Mesodermal cell (in vitro differentiated cells): ENCODE measurements at regions not wholly inside any gene's neighbourhood (a gene's known extent, or its start where the extent isn't known, plus 50 kb on each side); places are given as distances from the start of the nearest gene placed in this dataset.
"Not testable (repeated sequence)": the region's sequence is repeated elsewhere in the genome, so short reads cannot be mapped to it uniquely, and the experiment has no call there.

Source experiments
- H3K27ac ChIP-seq: 2 replicates; pipeline ENCODE4 v1.7.0; 2013; ENCODE audit warnings: mild to moderate bottlenecking, low read depth, low read length, moderate library complexity; ENCODE audit not compliant: severe bottlenecking
- H3K36me3 ChIP-seq: 2 replicates; pipeline ENCODE4 v1.7.1; 2013; ENCODE audit warnings: mild to moderate bottlenecking, low read length, moderate library complexity; ENCODE audit not compliant: control insufficient read depth, insufficient read depth
- H3K4me1 ChIP-seq: one replicate; pipeline ENCODE4 v1.7.1; 2013; ENCODE audit warnings: mild to moderate bottlenecking, low read length; ENCODE audit not compliant: insufficient read depth, control insufficient read depth, poor library complexity, severe bottlenecking
- H3K4me3 ChIP-seq: 2 replicates; pipeline ENCODE4 v1.7.0; 2013; ENCODE audit warnings: low read length, control low read depth, mild to moderate bottlenecking; ENCODE audit not compliant: insufficient read depth, poor library complexity, severe bottlenecking; ENCODE audit errors: extremely low read depth
- H3K9me3 ChIP-seq: 2 replicates; pipeline ENCODE4 v1.7.1; 2013; ENCODE audit warnings: mild to moderate bottlenecking, low read length, moderate library complexity; ENCODE audit not compliant: control insufficient read depth
- WGBS, 2 experiments: methylation state at CpG; one replicate each; pipeline ENCODE4 v1.1.5; 2013; ENCODE audit warnings: missing lambda C conversion rate in 2 of 2; ENCODE audit not compliant: insufficient coverage in 2 of 2; 5-methylcytosine and 5-hydroxymethylcytosine counted together

DNA sequence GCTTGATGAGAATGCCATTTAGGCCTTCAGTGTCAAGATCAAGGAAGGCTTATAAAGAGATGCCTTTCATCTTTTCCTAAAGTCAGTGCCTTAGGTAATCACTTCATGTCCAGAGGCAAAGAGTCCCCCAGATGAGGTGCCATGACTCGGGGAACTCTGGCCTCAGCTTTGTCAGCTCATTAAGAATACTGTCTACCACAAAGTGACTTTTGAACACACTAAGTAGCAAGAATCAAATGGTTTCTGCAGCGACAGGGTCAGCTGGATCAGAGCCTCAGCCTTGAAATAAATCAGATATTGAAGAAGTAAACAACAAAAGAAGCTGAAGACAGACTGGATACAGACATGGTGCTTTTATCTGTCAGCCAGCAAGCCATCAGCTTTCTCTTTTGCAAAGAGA, 120.1 kb upstream of the SLC39A10 start:
- Histone ChIP-seq H3K4me1 (no peaks in the 10 kb centered on the region), H3K9me3 (no peaks in the 10 kb centered on the region), H3K27ac (no peak overlapping the region), H3K36me3 (no peaks in the 10 kb centered on the region), H3K4me3 (no peak overlapping the region)
- 82% methylated on average over 2 of the region's 2 CpGs; no CpG with 5 or more reads in 1 of the 2 experiments for WGBS, 2 experiments

DNA sequence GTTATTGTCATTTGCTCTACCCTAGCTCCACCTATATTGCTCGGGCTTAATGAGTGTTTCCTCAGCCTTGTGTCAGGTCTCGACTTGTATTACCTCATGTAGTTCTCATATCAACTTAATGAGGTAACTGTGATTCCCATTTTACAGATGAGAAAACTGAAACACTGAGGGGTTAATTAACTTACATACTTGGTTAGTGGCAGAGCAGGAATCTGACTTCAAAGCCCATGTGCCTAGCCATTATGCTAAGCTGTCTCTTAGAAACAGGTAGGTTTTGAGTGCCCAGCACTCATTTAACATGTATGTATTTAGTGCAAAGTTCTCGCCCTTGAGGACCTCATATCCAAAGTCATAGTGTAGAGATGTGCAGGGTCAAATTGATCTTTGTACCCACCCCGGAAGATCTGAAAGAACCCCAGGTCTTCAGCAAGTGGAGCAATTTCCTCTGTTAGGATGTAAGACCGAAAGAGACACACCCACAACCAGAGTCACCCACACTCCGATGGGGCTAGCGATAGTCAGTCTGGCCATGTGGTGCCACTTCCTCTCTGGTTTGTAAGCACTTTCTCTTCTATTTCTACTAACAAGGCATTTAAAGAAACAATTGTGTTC, 121.0 kb upstream of the SLC39A10 start:
- Histone ChIP-seq H3K9me3 (no peaks in the 10 kb centered on the region), H3K27ac (no peak overlapping the region), H3K4me1 (no peaks in the 10 kb centered on the region), H3K36me3 (no peaks in the 10 kb centered on the region), H3K4me3 (no peak overlapping the region)
- WGBS, 2 experiments: 93 to 98% methylated on average over 4 to 5 of the region's 7 CpGs

DNA sequence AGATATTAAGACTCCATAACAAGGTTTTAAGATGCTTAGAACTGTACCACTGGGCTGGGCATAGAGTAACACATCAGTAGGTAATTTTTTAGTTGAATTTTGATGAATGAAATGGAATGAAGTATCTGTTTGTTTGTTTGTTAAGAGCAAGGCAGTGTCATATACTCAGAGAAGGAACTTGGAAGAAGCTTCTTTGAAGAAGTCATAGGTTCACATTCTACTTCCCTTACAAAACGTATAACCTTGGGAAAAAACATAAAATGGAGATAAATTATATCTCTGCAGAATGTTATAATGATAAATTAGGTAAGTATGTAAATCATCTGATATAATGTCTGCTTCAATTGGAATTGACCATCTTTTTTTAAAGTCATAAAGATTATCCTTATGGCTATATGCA, 122.1 kb upstream of the SLC39A10 start:
- H3K9me3 ChIP-seq: no peaks in the 10 kb centered on the region
- H3K4me1 ChIP-seq: no peaks in the 10 kb centered on the region
- no peak overlapping the region for H3K27ac ChIP-seq
- no peaks in the 10 kb centered on the region for H3K36me3 ChIP-seq
- no CpG with 5 or more reads among the region's 1 CpG for WGBS, 2 experiments
- H3K4me3 ChIP-seq: no peak overlapping the region

DNA sequence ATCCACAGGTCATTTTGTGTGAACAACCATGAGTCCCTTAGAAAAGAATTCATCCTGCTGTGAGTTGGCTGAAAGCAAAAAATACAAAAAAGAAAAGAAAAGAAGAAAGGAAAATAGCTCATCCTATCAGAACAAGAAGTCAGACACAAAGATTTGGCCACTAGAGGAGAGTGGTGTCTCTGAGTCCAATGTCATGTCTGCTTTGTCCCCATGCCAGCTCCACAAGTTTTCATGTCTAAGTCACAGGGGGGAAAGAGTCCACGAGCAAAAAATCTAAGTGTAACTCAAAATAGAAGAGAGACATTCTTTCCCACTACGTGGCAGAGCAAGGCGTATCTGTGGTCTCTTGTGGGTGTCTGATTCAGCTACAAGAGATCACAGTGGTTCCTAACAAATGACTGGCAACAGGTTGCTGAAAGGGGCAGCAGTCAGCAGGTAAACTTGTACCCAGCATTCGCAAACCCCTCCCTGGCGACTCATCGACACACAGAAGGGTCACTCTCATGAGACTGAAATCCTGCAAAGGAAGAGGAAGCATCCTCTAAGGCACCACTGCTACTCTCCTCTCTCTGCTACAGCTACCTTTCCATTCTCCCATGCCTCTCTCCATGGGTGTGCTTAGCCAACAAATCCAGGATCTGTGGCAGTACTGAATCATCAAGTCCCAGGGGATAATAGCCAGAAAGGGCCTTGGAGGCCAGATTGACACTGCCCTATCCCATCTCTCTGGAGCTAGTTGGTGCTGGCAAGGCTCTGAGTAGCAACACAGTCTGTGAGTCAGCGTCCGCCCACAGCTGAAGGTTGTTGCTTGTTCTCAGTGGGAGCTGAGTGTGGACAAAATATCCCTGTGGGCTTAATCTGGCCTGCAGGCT, 123.0 kb upstream of the SLC39A10 start:
- WGBS, 2 experiments: 64 to 78% methylated on average over 4 to 6 of the region's 8 CpGs
- peak overlapping the region; percentile 55 for H3K27ac ChIP-seq
- no peaks in the 10 kb centered on the region for H3K9me3 ChIP-seq
- H3K36me3 ChIP-seq: no peaks in the 10 kb centered on the region
- no peaks in the 10 kb centered on the region for H3K4me1 ChIP-seq
- no peak overlapping the region for H3K4me3 ChIP-seq

DNA sequence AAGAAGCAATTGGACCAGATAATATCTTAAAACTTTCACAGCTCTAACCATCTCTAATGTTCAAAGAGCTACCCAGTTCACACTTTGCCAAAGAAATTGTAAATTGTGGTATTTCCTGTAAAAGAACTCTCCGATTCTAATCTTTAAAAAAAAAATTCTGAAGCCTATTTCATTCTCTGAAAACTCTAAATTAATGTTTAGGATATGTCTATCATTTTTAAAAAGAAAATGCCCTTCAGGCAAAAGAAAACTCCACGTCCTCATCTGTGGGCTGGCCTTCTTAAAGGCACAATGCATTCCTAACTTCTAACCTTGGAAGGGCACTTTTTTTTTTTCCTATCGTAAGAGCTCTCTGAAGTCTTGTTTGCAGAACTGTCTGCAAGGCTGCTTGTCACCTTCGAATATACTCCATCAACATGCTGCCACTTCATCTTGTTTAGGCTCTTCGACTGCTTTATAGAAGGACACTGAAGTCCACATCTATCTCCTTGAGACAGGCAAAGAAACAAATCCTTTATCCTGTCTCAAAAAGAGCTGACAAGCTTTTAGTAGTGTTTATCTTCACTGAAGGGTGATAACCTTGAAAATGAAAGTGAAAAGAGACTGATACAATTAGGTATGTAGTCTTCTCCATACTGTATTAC, 124.3 kb upstream of the SLC39A10 start:
- Histone ChIP-seq H3K9me3 (no peaks in the 10 kb centered on the region), H3K4me3 (no peak overlapping the region), H3K27ac (no peak overlapping the region)

DNA sequence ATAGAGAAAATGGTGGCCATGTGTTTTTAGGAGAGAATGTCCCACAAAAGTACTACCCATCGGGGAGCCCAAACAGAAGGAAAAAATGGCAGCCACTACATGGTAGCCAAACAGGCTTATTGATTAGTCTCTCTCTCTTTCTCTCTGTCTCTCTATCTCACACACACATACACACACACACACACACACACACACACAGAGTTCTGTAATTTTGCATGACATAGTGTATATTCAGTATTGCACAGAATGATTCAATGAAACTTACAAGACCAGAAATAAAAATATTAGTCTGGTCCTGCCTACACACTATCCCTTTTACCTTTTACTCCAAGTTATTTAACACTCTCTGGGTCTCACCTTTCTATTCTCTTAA, 124.8 kb upstream of the SLC39A10 start:
- no CpG with 5 or more reads among the region's 1 CpG for WGBS, 2 experiments
- no peaks in the 10 kb centered on the region for H3K9me3 ChIP-seq
- no peaks in the 10 kb centered on the region for H3K4me1 ChIP-seq
- no peaks in the 10 kb centered on the region for H3K36me3 ChIP-seq
- H3K27ac ChIP-seq: no peak overlapping the region
- H3K4me3 ChIP-seq: no peak overlapping the region

More for the DNA sequence above, 124.3 kb upstream of the SLC39A10 start:
- WGBS, 2 experiments: 37 to 38% methylated on average over 4 of the region's 5 CpGs
- Histone ChIP-seq H3K36me3 (no peaks in the 10 kb centered on the region), H3K4me1 (no peaks in the 10 kb centered on the region)

DNA sequence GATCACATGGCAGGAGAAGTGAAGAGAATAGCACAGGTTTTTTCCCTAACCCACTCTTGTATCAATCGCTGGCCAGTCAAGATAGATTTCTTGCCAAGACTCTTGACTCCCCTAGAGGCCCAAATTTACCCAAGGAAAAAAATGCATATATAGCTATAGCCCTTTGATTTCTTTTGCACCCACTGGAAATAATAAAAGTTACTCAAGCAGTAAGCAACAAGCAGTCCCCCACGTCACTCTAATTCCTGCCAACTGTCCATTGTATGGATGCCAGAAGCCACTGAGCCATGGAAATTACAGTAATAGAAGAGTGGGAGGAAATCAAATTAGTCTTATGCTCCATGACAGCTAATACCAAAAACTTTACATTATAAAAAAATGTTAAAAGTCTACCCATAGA, 125.3 kb upstream of the SLC39A10 start:
- no peaks in the 10 kb centered on the region for H3K4me1 ChIP-seq
- no peak overlapping the region for H3K27ac ChIP-seq
- H3K9me3 ChIP-seq: no peaks in the 10 kb centered on the region
- WGBS, 2 experiments: 100% methylated on average over 1 of the region's 2 CpGs; no CpG with 5 or more reads in 1 of the 2 experiments
- H3K36me3 ChIP-seq: no peaks in the 10 kb centered on the region
- no peak overlapping the region for H3K4me3 ChIP-seq

DNA sequence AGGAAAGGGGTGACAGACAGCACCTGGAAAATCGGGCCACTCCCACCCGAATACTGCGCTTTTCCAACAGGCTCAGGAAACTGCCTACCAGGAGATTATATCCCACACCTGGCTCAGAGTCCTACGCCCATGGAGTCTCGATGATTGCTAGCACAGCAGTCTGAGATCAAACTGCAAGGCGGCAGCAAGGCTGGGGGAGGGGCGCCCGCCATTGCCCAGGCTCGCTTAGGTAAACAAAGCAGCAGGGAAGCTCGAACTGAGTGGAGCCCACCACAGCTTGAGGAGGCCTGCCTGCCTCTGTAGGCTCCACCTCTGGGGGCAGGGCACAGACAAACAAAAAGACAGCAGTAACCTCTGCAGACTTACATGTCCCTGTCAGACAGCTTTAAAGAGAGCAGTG, 133.8 kb upstream of the SLC39A10 start:
- not testable (repeated sequence) for H3K4me3 ChIP-seq, H3K27ac ChIP-seq, H3K9me3 ChIP-seq, H3K4me1 ChIP-seq, H3K36me3 ChIP-seq
- whole genome bisulfite sequencing, 2 experiments: 75 to 79% methylated on average over 8 to 10 of the region's 10 CpGs

DNA sequence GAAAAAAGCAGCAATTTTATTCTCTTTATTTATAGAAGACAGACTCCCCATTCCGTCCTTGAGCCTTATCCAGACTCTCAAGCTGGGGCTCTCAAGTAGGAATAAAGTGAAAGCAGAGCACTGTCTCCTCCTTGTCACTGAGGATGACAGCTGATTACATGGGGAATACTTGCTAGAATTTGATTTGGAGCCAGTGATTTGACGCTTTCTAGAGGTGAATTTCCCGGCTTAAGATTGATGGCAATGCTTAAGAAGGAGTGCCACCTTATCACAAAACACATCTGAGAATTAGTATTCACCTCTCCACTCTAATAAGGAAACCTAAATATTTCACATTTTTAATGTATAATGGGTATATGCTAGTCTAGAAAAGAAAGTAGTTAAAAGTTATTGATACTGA, 135.4 kb upstream of the SLC39A10 start:
- no peaks in the 10 kb centered on the region for H3K9me3 ChIP-seq
- H3K4me3 ChIP-seq: no peak overlapping the region
- H3K36me3 ChIP-seq: no peaks in the 10 kb centered on the region
- WGBS, 2 experiments: 100% methylated on average over 1 of the region's 3 CpGs; no CpG with 5 or more reads in 1 of the 2 experiments
- peak overlapping the region; percentile 72 for H3K27ac ChIP-seq
- peaks cover 8% of the 10 kb centered on the region for H3K4me1 ChIP-seq

DNA sequence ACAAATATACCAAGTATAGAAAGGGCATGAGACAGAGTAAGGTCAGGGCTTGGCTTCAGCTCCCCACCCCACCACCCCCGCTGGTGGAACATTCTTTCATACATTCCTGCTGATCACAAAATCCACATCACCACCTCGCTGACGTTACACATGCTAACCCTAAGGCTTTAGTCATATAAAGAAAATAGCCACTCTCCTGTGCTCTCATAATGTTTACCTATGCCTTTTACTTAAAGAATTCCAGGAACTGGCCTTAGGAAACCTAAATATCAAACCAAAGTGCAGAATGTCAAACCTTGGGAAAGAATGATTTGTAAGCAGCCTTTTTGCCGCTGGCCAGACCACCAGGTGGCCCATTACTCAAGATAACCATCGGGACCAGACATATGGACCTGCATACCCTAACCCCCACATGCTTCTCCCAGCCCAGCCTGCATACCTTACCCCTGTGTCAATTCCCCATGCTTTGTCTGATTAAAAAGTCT, 136.3 kb upstream of the SLC39A10 start:
- Histone ChIP-seq H3K9me3 (no peaks in the 10 kb centered on the region), H3K27ac (peak overlapping the region; percentile 72), H3K4me1 (peaks cover 8% of the 10 kb centered on the region), H3K36me3 (no peaks in the 10 kb centered on the region), H3K4me3 (no peak overlapping the region)
- 78 to 85% methylated on average over 4 of the region's 5 CpGs for WGBS, 2 experiments
